ENCODE measurements at regions not wholly inside any gene's neighbourhood (a gene's known extent, or its start where the extent isn't known, plus 50 kb on each side); places are given as distances from the start of the nearest gene placed in this dataset.

- no peaks in the 10 kb centered on the region for H3K4me1 ChIP-seq
- no peak for DNase-seq
- intact Hi-C loops (cut with DNase I), result no loop called here
- H3K27ac ChIP-seq, result no peak overlapping the region
- 76 to 84% methylated on average over 2 of the region's 2 CpGs for WGBS, 2 donors
- no peaks in the 10 kb centered on the region for H3K9me3 ChIP-seq
- TF ChIP-seq CTCF (IDR thresholded peaks at IDR 0.05) (no peak), POLR2A (IDR thresholded peaks at IDR 0.05) (no peak)
- H3K4me3 ChIP-seq (replicated peaks in 1 of 3), result no peak overlapping the region
- H3K27me3 ChIP-seq, result no peaks in the 10 kb centered on the region
- no peaks in the 10 kb centered on the region for H3K36me3 ChIP-seq
These were observed 627.7 kb downstream of the LIG4 start for GRCh38 chr13:107587681-107588080.

- H3K36me3 ChIP-seq, result no peaks in the 10 kb centered on the region
- intact Hi-C loops (cut with DNase I), result no loop called here
- no peak overlapping the region for H3K4me3 ChIP-seq (replicated peaks in 1 of 3)
- no peaks in the 10 kb centered on the region for H3K9me3 ChIP-seq
- H3K4me1 ChIP-seq, result no peaks in the 10 kb centered on the region
- no peak for DNase-seq
- 82 to 85% methylated on average over 2 of the region's 2 CpGs for WGBS, 2 donors
- no peak overlapping the region for H3K27ac ChIP-seq
- no peaks in the 10 kb centered on the region for H3K27me3 ChIP-seq
- TF ChIP-seq CTCF (IDR thresholded peaks at IDR 0.05) (no peak), POLR2A (IDR thresholded peaks at IDR 0.05) (no peak)
These were observed 629.1 kb downstream of the LIG4 start for GRCh38 chr13:107586216-107586615.

DNA sequence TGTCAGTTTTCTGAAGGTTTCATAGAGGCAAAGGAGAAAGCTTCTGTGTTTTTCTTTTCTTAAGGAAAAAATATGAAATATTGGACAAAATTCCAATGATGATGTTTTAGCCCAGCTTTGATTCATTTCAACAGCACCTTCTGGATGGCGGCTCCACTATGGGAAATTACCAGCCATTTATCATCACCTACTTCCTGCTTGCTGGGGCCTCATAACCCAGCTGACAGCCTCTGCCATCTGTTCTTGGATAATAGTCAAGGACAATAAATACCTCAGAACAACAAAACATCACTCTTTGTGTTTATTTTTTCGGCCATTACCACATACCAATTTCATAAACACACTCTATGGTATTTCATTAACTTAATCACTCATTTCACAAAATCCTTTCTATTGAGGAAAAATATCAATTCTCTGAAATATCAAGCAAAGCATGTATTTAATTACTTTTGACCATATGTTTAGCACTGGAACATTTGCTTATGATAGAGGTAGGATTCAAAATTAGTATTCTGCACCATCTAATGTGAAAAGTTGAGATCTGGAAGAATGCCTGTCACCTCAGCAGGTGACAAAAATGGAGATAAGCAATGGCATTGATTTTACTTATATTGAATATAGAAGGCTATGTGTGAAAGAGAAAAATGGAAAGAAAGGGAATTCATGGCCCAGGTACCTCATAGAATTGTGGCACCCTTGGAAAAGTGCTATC lies 629.7 kb downstream of the LIG4 start:
- intact Hi-C loops (cut with DNase I), result no loop called here
- H3K27me3 ChIP-seq, result no peaks in the 10 kb centered on the region
- H3K9me3 ChIP-seq, result no peaks in the 10 kb centered on the region
- DNase-seq, result no peak
- TF ChIP-seq POLR2A (IDR thresholded peaks at IDR 0.05) (no peak), CTCF (IDR thresholded peaks at IDR 0.05) (no peak)
- H3K27ac ChIP-seq, result no peak overlapping the region
- no peaks in the 10 kb centered on the region for H3K36me3 ChIP-seq
- 30 to 53% methylated on average over 2 of the region's 2 CpGs for WGBS, 2 donors
- no peak overlapping the region for H3K4me3 ChIP-seq (replicated peaks in 1 of 3)
- H3K4me1 ChIP-seq, result no peaks in the 10 kb centered on the region

- 78 to 80% methylated on average over 4 of the region's 4 CpGs for WGBS, 2 donors
- TF ChIP-seq CTCF (IDR thresholded peaks at IDR 0.05) (no peak), POLR2A (IDR thresholded peaks at IDR 0.05) (no peak)
- H3K4me1 ChIP-seq, result no peaks in the 10 kb centered on the region
- H3K27me3 ChIP-seq, result no peaks in the 10 kb centered on the region
- no peak overlapping the region for H3K27ac ChIP-seq
- H3K4me3 ChIP-seq (replicated peaks in 1 of 3), result no peak overlapping the region
- no peaks in the 10 kb centered on the region for H3K36me3 ChIP-seq
- intact Hi-C loops (cut with DNase I), result no loop called here
- no peak for DNase-seq
- H3K9me3 ChIP-seq, result no peaks in the 10 kb centered on the region
These were observed 633.2 kb downstream of the LIG4 start for GRCh38 chr13:107582171-107582570.

GRCh38 chr13:107580741-107581412 lies 634.5 kb downstream of the LIG4 start:
- no peaks in the 10 kb centered on the region for H3K9me3 ChIP-seq
- H3K27me3 ChIP-seq, result no peaks in the 10 kb centered on the region
- no peaks in the 10 kb centered on the region for H3K36me3 ChIP-seq
- H3K4me1 ChIP-seq, result no peaks in the 10 kb centered on the region
- no peak overlapping the region for H3K27ac ChIP-seq
- no peak overlapping the region for H3K4me3 ChIP-seq (replicated peaks in 1 of 3)
- WGBS, 2 donors, result 74 to 76% methylated on average over 9 of the region's 9 CpGs
- intact Hi-C loops (cut with DNase I), result no loop called here
- DNase-seq, result no peak
- no peak for TF ChIP-seq POLR2A (IDR thresholded peaks at IDR 0.05)
- no peak for TF ChIP-seq CTCF (IDR thresholded peaks at IDR 0.05)

Data from thyroid gland (tissue), 4 donors.